Activated T-cell treated with anti-CD3 and anti-CD28 coated beads, Interleukin-2, amount 50 U/mL, for 72 hours (primary cell): ENCODE measurements at regions not wholly inside any gene's neighbourhood (a gene's known extent, or its start where the extent isn't known, plus 50 kb on each side); places are given as distances from the start of the nearest gene placed in this dataset.

Experiments used
- ATAC-seq, 2 donors: fragments of 150-1000 bp; cut with Tn5 transposase; replicated peaks in 1 of 2; 2 replicates each; pipeline ENCODE4 v1.10.0; 2021; ENCODE audit warnings: moderate library complexity in 2 of 2, mild to moderate bottlenecking in 1 of 2
- DNase-seq, 2 donors: peaks; one replicate each; pipeline ENCODE4 v3.0.0; 2021 to 2022; ENCODE audit warnings: mixed read lengths in 1 of 2
- H3K27ac Mint-ChIP-seq: one replicate; pipeline ENCODE4 v1.8.0; 2022; ENCODE audit warnings: mild to moderate bottlenecking, moderate library complexity, mixed read lengths
- H3K27me3 Mint-ChIP-seq: one replicate; pipeline ENCODE4 v1.8.0; 2022; ENCODE audit warnings: low read depth, mixed read lengths
- H3K36me3 Mint-ChIP-seq, 2 donors: one replicate each; pipeline ENCODE4 v1.8.0; 2022; ENCODE audit warnings: mixed read lengths in 2 of 2, mild to moderate bottlenecking in 1 of 2; ENCODE audit not compliant: insufficient read depth in 2 of 2
- H3K4me1 Mint-ChIP-seq: one replicate; pipeline ENCODE4 v1.8.0; 2022; ENCODE audit warnings: low read depth, mixed read lengths
- H3K4me3 Mint-ChIP-seq, 2 donors: one replicate each; pipeline ENCODE4 v1.8.0; 2022; ENCODE audit warnings: mild to moderate bottlenecking in 2 of 2, mixed read lengths in 2 of 2, moderate library complexity in 2 of 2
- H3K9me3 Mint-ChIP-seq, 2 donors: one replicate each; pipeline ENCODE4 v1.8.0; 2022; ENCODE audit warnings: mixed read lengths in 2 of 2

DNA sequence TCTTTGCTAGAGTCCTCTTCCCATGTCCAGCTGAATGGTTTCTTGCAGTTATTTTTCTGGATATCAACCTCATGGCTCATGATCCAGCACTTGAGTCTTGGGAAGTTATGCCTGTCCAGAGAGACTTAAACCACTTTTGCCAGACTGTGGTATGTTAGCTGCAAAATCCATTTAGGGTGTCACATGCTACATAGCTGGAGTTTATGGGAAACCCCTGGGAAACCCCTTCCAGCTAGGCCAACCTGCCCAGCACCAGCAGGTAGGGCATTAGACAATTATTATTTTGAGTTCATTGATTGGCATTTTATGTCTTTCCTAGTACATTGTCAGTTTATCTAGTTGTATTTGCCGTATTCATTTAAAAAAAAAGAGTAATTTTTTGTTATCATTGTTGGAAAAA, 797.8 kb downstream of the EFNB2 start:
- Mint-ChIP-seq H3K27me3 (no peaks in the 10 kb centered on the region), H3K9me3 (no peaks in the 10 kb centered on the region), H3K4me3 (no peak overlapping the region), H3K27ac (no peak overlapping the region), H3K36me3 (no peaks in the 10 kb centered on the region), H3K4me1 (no peaks in the 10 kb centered on the region)
- DNase-seq (no peak), ATAC-seq (no peak)

DNA sequence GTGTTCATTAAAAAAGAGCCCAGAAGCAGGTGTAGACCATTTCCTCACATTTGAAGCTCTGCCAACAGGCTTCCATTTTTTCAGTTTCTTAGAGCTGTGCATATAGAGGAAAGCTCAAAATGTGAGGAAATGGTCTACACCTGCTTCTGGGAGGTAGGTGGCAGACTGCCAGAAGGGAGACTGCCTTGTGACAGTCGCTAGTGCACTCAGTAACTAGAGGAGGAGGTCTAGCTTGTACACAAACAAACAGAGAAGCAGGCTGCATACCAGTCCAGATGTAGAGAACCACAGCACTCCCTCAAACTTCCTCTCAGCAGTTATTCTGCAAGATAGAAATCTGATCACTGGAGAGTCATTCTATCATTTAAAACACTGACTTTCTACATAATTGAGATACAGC, 800.2 kb downstream of the EFNB2 start:
- DNase-seq (no peak), ATAC-seq (no peak)
- Mint-ChIP-seq H3K27me3 (no peaks in the 10 kb centered on the region), H3K9me3 (no peaks in the 10 kb centered on the region), H3K4me3 (no peak overlapping the region), H3K27ac (no peak overlapping the region), H3K4me1 (no peaks in the 10 kb centered on the region), H3K36me3 (no peaks in the 10 kb centered on the region)

DNA sequence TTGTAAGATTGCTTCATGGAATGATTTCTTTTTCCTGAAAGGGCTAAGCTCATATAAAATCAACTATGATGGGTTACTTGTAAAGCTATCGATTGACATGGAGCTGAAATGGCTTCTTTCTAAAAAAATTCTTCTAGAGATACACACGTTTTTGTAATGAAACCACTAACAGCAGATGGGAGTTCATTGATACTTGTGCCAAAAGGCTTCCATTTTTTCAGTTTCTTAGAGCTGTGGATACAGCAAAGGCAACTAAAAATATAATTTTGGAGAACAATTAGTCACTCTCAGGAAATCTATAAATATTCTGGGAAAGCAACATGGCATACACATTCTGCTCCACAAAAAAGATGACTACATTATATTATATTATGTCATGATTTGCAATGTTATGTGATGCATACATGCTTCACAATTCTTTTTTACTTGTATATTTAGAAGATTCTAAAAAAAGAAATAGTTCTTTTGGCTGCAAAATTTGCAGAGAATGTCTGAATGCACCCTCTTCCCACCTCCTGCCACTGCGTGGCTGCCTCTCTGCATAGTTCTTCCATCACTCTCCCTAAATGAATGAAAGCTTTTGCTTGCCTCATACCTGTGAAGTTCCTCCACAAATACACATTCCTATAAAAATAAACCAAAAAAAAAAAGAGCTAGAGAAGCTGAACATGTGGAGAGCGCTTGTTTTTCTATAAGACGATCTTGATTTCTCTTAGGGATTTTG, 802.5 kb downstream of the EFNB2 start:
- DNase-seq (no peak), ATAC-seq (no peak)
- H3K4me3 Mint-ChIP-seq: no peak overlapping the region
- H3K36me3 Mint-ChIP-seq: no peaks in the 10 kb centered on the region
- H3K4me1 Mint-ChIP-seq: no peaks in the 10 kb centered on the region
- H3K9me3 Mint-ChIP-seq: peaks cover 0 to 1% of the 10 kb centered on the region in 2 donors
- H3K27me3 Mint-ChIP-seq: no peaks in the 10 kb centered on the region
- no peak overlapping the region for H3K27ac Mint-ChIP-seq

DNA sequence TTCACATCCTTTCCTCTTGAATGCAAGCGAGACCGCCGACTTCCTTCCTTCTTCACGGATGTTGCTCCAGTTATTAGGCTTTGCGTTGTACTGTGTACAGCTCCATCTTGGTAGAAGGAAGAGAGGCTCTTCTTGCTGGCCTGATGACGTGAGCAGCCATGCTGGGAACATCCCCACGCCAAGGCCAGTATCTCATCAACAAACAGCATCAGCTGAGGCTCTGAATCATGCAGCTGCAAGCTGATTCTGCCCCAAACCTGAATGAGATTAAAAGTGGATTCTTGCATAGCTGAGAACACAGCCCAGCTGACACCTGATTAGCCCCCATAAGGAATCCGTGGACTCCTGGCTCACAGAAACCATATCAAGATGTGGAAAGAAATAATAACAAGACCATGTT, 809.6 kb downstream of the EFNB2 start:
- Mint-ChIP-seq H3K4me3 (no peak overlapping the region), H3K4me1 (no peaks in the 10 kb centered on the region), H3K27ac (no peak overlapping the region), H3K9me3 (peaks cover 1% of the 10 kb centered on the region in 2 donors), H3K36me3 (no peaks in the 10 kb centered on the region), H3K27me3 (no peaks in the 10 kb centered on the region)
- ATAC-seq: no peak
- DNase-seq: no peak

GRCh38 chr13:105721016-105721415, 814.4 kb downstream of the EFNB2 start:
- Mint-ChIP-seq H3K27ac (no peak overlapping the region), H3K4me3 (no peak overlapping the region), H3K9me3 (peaks cover 0 to 1% of the 10 kb centered on the region in 2 donors), H3K27me3 (no peaks in the 10 kb centered on the region), H3K4me1 (no peaks in the 10 kb centered on the region), H3K36me3 (no peaks in the 10 kb centered on the region)
- ATAC-seq (no peak), DNase-seq (no peak)

DNA sequence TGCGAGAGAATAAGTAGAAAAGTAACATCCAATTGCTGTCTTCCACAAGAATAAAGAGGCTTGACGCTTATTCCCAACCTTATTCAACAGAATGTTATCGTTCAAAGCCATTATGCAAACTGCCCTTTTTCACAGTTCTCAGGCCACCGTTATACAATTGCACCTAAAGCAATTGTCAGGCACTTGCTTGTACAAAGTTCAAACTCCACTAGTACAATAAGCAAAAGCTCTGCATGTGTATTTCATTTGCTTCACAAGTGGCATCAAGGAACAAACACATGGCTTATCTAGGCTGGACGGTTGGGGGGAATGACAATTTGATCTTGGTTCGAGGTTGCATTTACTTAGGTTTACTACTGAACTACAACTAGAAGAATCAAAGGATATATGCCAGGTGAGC, 815.6 kb downstream of the EFNB2 start:
- H3K27me3 Mint-ChIP-seq: no peaks in the 10 kb centered on the region
- no peak overlapping the region for H3K27ac Mint-ChIP-seq
- no peaks in the 10 kb centered on the region for H3K4me1 Mint-ChIP-seq
- H3K36me3 Mint-ChIP-seq: no peaks in the 10 kb centered on the region
- ATAC-seq (no peak), DNase-seq (no peak)
- H3K4me3 Mint-ChIP-seq: no peak overlapping the region
- peaks cover 0 to 2% of the 10 kb centered on the region in 2 donors for H3K9me3 Mint-ChIP-seq

GRCh38 chr13:105709181-105709580, 826.3 kb downstream of the EFNB2 start:
- H3K4me1 Mint-ChIP-seq: no peaks in the 10 kb centered on the region
- ATAC-seq (no peak), DNase-seq (no peak)
- H3K4me3 Mint-ChIP-seq: no peak overlapping the region
- no peak overlapping the region for H3K27ac Mint-ChIP-seq
- H3K36me3 Mint-ChIP-seq: no peaks in the 10 kb centered on the region
- no peaks in the 10 kb centered on the region for H3K27me3 Mint-ChIP-seq
- peaks cover 0 to 2% of the 10 kb centered on the region in 2 donors for H3K9me3 Mint-ChIP-seq

GRCh38 chr13:105703843-105704242, 831.6 kb downstream of the EFNB2 start:
- Mint-ChIP-seq H3K9me3 (peaks cover 1 to 6% of the 10 kb centered on the region in 2 donors), H3K27ac (no peak overlapping the region), H3K4me1 (no peaks in the 10 kb centered on the region), H3K27me3 (no peaks in the 10 kb centered on the region), H3K4me3 (no peak overlapping the region), H3K36me3 (no peaks in the 10 kb centered on the region)
- DNase-seq: no peak
- no peak for ATAC-seq

- no peak for ATAC-seq
Observed at GRCh38 chr13:105702441-105702840, 833.0 kb downstream of the EFNB2 start.

GRCh38 chr13:105692769-105693168, 842.7 kb downstream of the EFNB2 start:
- Mint-ChIP-seq H3K27me3 (no peaks in the 10 kb centered on the region), H3K9me3 (peaks cover 2 to 6% of the 10 kb centered on the region in 2 donors), H3K4me3 (no peak overlapping the region), H3K4me1 (no peaks in the 10 kb centered on the region), H3K36me3 (no peaks in the 10 kb centered on the region), H3K27ac (no peak overlapping the region)
- ATAC-seq (no peak), DNase-seq (no peak)

More at GRCh38 chr13:105702441-105702840, 833.0 kb downstream of the EFNB2 start:
- H3K4me3 Mint-ChIP-seq: no peak overlapping the region
- H3K27ac Mint-ChIP-seq: no peak overlapping the region
- H3K4me1 Mint-ChIP-seq: no peaks in the 10 kb centered on the region
- no peak for DNase-seq
- H3K36me3 Mint-ChIP-seq: no peaks in the 10 kb centered on the region
- no peaks in the 10 kb centered on the region for H3K27me3 Mint-ChIP-seq
- H3K9me3 Mint-ChIP-seq: peaks cover 1 to 7% of the 10 kb centered on the region in 2 donors

- no peak for DNase-seq
- Mint-ChIP-seq H3K27me3 (no peaks in the 10 kb centered on the region), H3K36me3 (no peaks in the 10 kb centered on the region), H3K27ac (no peak overlapping the region), H3K9me3 (no peaks in the 10 kb centered on the region), H3K4me1 (no peaks in the 10 kb centered on the region), H3K4me3 (no peak overlapping the region)
- ATAC-seq: no peak
Observed at GRCh38 chr13:105684216-105684615, 851.2 kb downstream of the EFNB2 start.

DNA sequence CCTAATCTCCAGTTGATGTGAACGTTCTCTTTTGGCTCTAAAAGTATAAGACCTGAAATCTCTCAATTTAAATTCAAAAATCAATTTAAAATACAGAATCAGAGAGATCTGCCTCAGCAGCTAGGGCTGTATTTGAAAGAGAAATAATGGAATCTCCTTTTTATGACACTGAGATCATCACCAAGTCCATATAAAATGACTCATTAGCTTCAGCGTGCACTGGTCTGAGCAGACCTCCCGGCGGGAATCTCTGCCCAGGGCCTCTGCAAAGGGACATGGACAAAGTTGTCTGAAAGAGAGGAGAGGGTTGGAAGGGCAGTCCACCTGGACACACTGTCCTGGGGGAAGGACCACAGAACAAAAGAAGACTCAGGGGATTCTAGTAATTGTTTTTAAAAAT, 855.6 kb downstream of the EFNB2 start:
- H3K4me1 Mint-ChIP-seq: no peaks in the 10 kb centered on the region
- no peaks in the 10 kb centered on the region for H3K27me3 Mint-ChIP-seq
- peaks cover 0 to 5% of the 10 kb centered on the region in 2 donors for H3K9me3 Mint-ChIP-seq
- H3K4me3 Mint-ChIP-seq: no peak overlapping the region
- no peak for DNase-seq
- ATAC-seq: no peak
- peaks cover 0 to 2% of the 10 kb centered on the region in 2 donors for H3K36me3 Mint-ChIP-seq
- no peak overlapping the region for H3K27ac Mint-ChIP-seq

- no peaks in the 10 kb centered on the region for H3K27me3 Mint-ChIP-seq
- peak overlapping the region; percentile 95 for H3K27ac Mint-ChIP-seq
- peak overlapping the region in 1 of 2 donors; percentile 14 for H3K4me3 Mint-ChIP-seq
- H3K9me3 Mint-ChIP-seq: peaks cover 0 to 5% of the 10 kb centered on the region in 2 donors
- peak; percentile 61 to 67 for ATAC-seq
- no peak for DNase-seq
- H3K4me1 Mint-ChIP-seq: no peaks in the 10 kb centered on the region
- H3K36me3 Mint-ChIP-seq: peaks cover 0 to 2% of the 10 kb centered on the region in 2 donors
Observed at GRCh38 chr13:105678072-105678471, 857.4 kb downstream of the EFNB2 start.

GRCh38 chr13:105672881-105673280, 862.6 kb downstream of the EFNB2 start:
- Mint-ChIP-seq H3K9me3 (peaks cover 1 to 6% of the 10 kb centered on the region in 2 donors), H3K4me3 (no peak overlapping the region), H3K27me3 (no peaks in the 10 kb centered on the region), H3K4me1 (no peaks in the 10 kb centered on the region), H3K27ac (no peak overlapping the region), H3K36me3 (peaks cover 0 to 2% of the 10 kb centered on the region in 2 donors)
- ATAC-seq (no peak), DNase-seq (no peak)
